ENCODE measurements at regions not wholly inside any gene's neighbourhood (a gene's known extent, or its start where the extent isn't known, plus 50 kb on each side); places are given as distances from the start of the nearest gene placed in this dataset.

- Histone ChIP-seq H3K27ac (no peak overlapping the region), H3K4me1 (no peaks in the 10 kb centered on the region), H3K4me3 (no peak overlapping the region), H3K9me3 (no peaks in the 10 kb centered on the region), H3K36me3 (ENCODE audit: low read depth, missing control alignments) (no peaks in the 10 kb centered on the region), H3K27me3 (no peaks in the 10 kb centered on the region)
- TF ChIP-seq POLR2A (IDR thresholded peaks at IDR 0.05), result no peak
- DNase-seq, result no peak
- WGBS, 2 donors, result 85 to 94% methylated on average over 1 of the region's 1 CpG
- intact Hi-C loops (cut with DNase I; ENCODE audit: low total_unique reads), result no loop called here
These were observed 455.7 kb upstream of the PIK3C3 start for GRCh38 chr18:41499345-41499744.

- H3K27me3 ChIP-seq, result no peaks in the 10 kb centered on the region
- intact Hi-C loops (cut with DNase I; ENCODE audit: low total_unique reads), result no loop called here
- no peak overlapping the region for H3K27ac ChIP-seq
- H3K4me1 ChIP-seq, result no peaks in the 10 kb centered on the region
- TF ChIP-seq CTCF (IDR thresholded peaks at IDR 0.05) (no peak), POLR2A (IDR thresholded peaks at IDR 0.05) (no peak)
- no peaks in the 10 kb centered on the region for H3K9me3 ChIP-seq
- H3K36me3 ChIP-seq (ENCODE audit: low read depth, missing control alignments), result no peaks in the 10 kb centered on the region
- WGBS, 2 donors, result 83 to 93% methylated on average over 1 of the region's 1 CpG
- DNase-seq, result no peak
- no peak overlapping the region for H3K4me3 ChIP-seq
These were observed 464.2 kb upstream of the PIK3C3 start for GRCh38 chr18:41490861-41491260.

- no peak overlapping the region for H3K4me3 ChIP-seq
- no peaks in the 10 kb centered on the region for H3K9me3 ChIP-seq
- no peak for TF ChIP-seq CTCF (IDR thresholded peaks at IDR 0.05)
- TF ChIP-seq POLR2A (IDR thresholded peaks at IDR 0.05), result no peak
- H3K4me1 ChIP-seq, result no peaks in the 10 kb centered on the region
- intact Hi-C loops (cut with DNase I; ENCODE audit: low total_unique reads), result no loop called here
- H3K36me3 ChIP-seq (ENCODE audit: low read depth, missing control alignments), result no peaks in the 10 kb centered on the region
- WGBS, 2 donors, result 57 to 61% methylated on average over 1 of the region's 1 CpG
- no peak for DNase-seq
- H3K27ac ChIP-seq, result no peak overlapping the region
- no peaks in the 10 kb centered on the region for H3K27me3 ChIP-seq
These were observed 468.5 kb upstream of the PIK3C3 start for GRCh38 chr18:41486575-41486974.

GRCh38 chr18:41484069-41484468 lies 471.0 kb upstream of the PIK3C3 start:
- DNase-seq, result no peak
- Histone ChIP-seq H3K9me3 (no peaks in the 10 kb centered on the region), H3K27ac (no peak overlapping the region), H3K4me1 (no peaks in the 10 kb centered on the region), H3K36me3 (ENCODE audit: low read depth, missing control alignments) (no peaks in the 10 kb centered on the region), H3K4me3 (no peak overlapping the region), H3K27me3 (no peaks in the 10 kb centered on the region)
- intact Hi-C loops (cut with DNase I; ENCODE audit: low total_unique reads), result no loop called here
- TF ChIP-seq CTCF (IDR thresholded peaks at IDR 0.05), result no peak
- no peak for TF ChIP-seq POLR2A (IDR thresholded peaks at IDR 0.05)
- 82 to 95% methylated on average over 1 of the region's 1 CpG for WGBS, 2 donors

- no peaks in the 10 kb centered on the region for H3K27me3 ChIP-seq
- TF ChIP-seq CTCF (IDR thresholded peaks at IDR 0.05) (no peak), POLR2A (IDR thresholded peaks at IDR 0.05) (no peak)
- no peaks in the 10 kb centered on the region for H3K36me3 ChIP-seq (ENCODE audit: low read depth, missing control alignments)
- no peaks in the 10 kb centered on the region for H3K4me1 ChIP-seq
- WGBS, 2 donors, result 46 to 50% methylated on average over 4 of the region's 4 CpGs
- no peak for DNase-seq
- H3K9me3 ChIP-seq, result no peaks in the 10 kb centered on the region
- intact Hi-C loops (cut with DNase I; ENCODE audit: low total_unique reads), result no loop called here
- no peak overlapping the region for H3K4me3 ChIP-seq
- no peak overlapping the region for H3K27ac ChIP-seq
These were observed 472.5 kb upstream of the PIK3C3 start for GRCh38 chr18:41482501-41482900.

All from testis (tissue), 2 donors.